ENCODE measurements at regions not wholly inside any gene's neighbourhood (a gene's known extent, or its start where the extent isn't known, plus 50 kb on each side); places are given as distances from the start of the nearest gene placed in this dataset.
"Not testable (repeated sequence)": the region's sequence is repeated elsewhere in the genome, so short reads cannot be mapped to it uniquely, and the experiment has no call there.

DNA sequence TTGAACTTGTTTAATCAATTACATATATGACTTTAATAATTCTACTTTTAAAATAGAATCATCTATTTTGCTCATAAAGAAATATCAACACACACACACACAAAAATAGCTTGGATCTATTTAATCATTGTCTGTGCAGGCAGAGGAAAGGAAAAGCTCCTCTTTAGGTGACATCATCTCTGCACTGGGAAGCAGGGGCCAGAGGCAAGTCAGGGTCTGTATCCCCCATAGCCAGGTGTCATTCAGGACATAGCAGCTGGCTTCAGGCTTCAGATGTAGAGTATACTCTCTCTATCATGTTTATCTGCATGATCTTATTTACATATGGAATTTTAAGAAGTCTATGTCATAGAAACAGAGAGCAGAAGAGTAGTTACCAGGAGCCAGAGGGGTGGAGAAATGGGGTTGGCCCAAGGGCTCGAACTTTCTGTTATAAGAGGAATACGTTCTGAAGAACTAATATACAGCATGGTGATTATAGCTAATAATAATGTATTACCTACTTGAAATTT is 110.4 kb upstream of the LDB2 start:
- DNase-seq (ENCODE audit: low read depth) = no peak

GRCh38 chr4:17003606-17004392 is 105.4 kb upstream of the LDB2 start:
- not testable (repeated sequence) for DNase-seq (ENCODE audit: low read depth)

GRCh38 chr4:16995451-16995850 is 97.0 kb upstream of the LDB2 start:
- DNase-seq (ENCODE audit: low read depth) = no peak

- no peak for DNase-seq (ENCODE audit: low read depth)
Observed at GRCh38 chr4:16993956-16994840, 95.8 kb upstream of the LDB2 start.

DNA sequence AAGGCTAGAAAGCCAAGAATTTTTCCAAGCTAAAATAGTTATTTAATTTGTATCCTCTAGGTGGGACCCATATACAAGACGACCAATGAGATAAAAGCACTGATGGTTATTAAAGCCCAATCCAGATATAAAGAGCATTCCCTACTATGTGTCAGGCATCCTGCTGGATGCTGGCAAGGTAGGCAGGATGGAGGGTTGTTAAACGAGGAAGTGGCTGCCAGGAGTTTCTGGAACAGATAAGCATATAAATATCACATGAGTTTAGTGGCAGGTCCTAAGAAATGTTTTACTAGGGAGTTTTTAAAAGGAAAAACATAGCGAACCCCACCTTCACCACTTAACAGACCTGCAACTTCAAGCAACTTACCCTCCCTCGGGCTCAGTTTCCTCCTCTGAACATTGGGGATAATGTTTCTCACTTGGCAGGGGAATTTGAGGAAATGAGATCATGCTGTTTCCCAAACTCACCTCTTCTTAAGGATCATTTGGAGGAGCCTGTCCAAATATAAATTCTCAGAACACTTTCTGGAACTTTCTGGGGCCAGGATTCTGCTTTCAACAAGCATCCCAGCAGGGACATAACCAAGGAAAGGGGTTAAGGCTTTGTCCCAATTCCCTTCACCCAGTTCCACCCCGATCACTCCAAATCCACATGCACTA is 94.3 kb upstream of the LDB2 start:
- DNase-seq (ENCODE audit: low read depth) = no peak

- no peak for DNase-seq (ENCODE audit: low read depth)
Observed at GRCh38 chr4:16991450-16991849, 93.0 kb upstream of the LDB2 start.

GRCh38 chr4:16989371-16989770 is 90.9 kb upstream of the LDB2 start:
- no peak for DNase-seq (ENCODE audit: low read depth)

- DNase-seq (ENCODE audit: low read depth) = no peak
Observed at GRCh38 chr4:16988814-16989213, 90.4 kb upstream of the LDB2 start.

GRCh38 chr4:16977081-16977480 is 78.6 kb upstream of the LDB2 start:
- DNase-seq (ENCODE audit: low read depth) = no peak

- peak; percentile 63 for DNase-seq (ENCODE audit: low read depth)
Observed at GRCh38 chr4:16969696-16970135, 71.3 kb upstream of the LDB2 start.

GRCh38 chr4:16967722-16968121 is 69.3 kb upstream of the LDB2 start:
- peak; percentile 12 for DNase-seq (ENCODE audit: low read depth)

DNA sequence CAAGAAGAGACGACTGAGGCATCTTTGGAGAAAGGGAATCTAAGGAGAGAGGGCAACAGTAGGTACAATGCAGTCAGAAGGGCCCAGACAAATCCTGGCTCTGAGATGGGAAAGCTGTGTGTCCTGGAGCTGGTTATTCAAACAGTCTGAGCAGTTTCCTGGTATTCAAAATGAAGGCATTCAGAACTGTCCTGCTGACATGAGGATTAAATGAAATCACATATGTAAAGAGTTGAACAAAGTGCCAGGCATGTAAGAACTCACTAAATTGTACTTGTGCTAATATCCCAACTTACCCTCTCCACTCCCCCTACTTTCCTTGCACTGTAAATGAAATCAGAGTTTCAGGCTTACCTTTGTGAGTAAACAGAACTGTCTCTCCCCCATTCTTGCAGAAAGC is 60.9 kb upstream of the LDB2 start:
- no peak for DNase-seq (ENCODE audit: low read depth)

DNA sequence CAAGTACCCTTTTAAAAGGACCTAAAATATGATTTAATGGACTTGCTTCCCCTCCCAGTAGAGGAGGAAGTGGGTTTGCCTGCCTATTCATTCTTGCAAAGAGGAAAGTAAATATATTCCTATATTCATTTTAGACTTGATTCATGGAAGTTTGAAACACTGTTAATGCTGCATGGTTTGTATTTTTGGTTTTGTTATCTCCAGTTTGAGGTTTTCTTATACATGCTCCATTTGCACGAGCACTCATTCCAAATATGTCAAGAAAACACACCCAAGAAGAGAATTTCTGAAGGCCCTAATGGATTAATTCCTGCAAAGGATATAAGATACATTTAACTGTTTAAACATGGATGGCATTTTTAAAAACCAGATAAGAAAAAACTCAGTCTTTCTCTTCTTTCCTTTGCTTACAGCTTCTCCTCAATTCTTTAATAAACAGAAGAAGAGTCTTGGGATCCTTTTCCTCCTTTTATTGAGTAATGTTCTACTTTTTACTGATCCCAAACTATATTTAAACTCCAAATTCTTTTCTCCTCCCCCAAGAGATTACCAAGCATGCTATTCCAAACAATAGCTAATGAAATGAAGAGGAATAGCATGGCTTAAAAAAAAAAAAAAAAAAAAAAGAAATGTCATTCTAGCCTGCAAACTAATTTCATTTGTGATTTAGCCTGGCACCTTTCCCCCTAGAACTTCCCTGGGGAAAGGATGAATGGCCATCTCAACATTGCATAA is 54.6 kb upstream of the LDB2 start:
- no peak for DNase-seq (ENCODE audit: low read depth)

DNA sequence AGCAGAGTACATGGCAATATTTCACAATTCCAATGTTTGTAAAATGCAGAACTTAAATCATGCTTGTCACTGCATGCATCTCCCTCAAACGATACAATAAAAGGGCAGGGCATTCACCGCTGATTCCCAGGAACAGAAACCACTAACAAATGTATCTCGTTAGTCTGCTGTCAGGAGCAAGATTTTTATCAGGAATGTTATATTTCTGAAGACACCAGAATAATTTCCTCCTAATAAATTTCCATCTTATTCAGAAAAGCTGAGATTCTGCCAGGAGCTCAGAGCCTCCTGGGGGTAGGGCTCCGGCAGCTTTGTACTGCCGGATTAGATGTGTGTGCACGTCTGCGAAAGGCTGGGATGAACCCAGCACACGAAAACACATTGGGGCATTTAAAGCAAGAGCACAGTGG is 54.0 kb upstream of the LDB2 start:
- DNase-seq (ENCODE audit: low read depth) = no peak
